ENCODE measurements at regions not wholly inside any gene's neighbourhood (a gene's known extent, or its start where the extent isn't known, plus 50 kb on each side); places are given as distances from the start of the nearest gene placed in this dataset.

- WGBS (ENCODE audit: insufficient coverage, low coverage, missing lambda C conversion rate): 0% methylated on average over 4 of the region's 4 CpGs
- Histone ChIP-seq H2AFZ (ENCODE audit: low read depth, low read length) (no peak overlapping the region), H4K20me1 (replicated peaks; ENCODE audit: control insufficient read depth, insufficient read depth, low read length) (no peaks in the 10 kb centered on the region), H3K36me3 (ENCODE audit: control insufficient read depth, insufficient read depth, low read length) (no peaks in the 10 kb centered on the region), H3K9ac (ENCODE audit: insufficient read depth in 1 of 2, low read depth in 2 of 2, low read length in 2 of 2) (no peak overlapping the region), H3K4me2 (ENCODE audit: insufficient read depth, low read length) (no peak overlapping the region), H3K9me1 (ENCODE audit: control insufficient read depth, insufficient read depth, low read length) (no peaks in the 10 kb centered on the region), H3K79me2 (ENCODE audit: control insufficient read depth, insufficient read depth, low read length) (no peaks in the 10 kb centered on the region), H3K4me1 (replicated peaks in 1 of 2; ENCODE audit: control insufficient read depth in 2 of 2, insufficient read depth in 2 of 2, low read length in 2 of 2) (no peaks in the 10 kb centered on the region), H3K27me3 (ENCODE audit: control insufficient read depth in 2 of 2, insufficient read depth in 2 of 2, low read length in 2 of 2) (no peaks in the 10 kb centered on the region; a peak in 1 of 5 replicates), H3K9me3 (replicated peaks; ENCODE audit: control insufficient read depth, insufficient read depth, low read depth, low read length) (no peaks in the 10 kb centered on the region), H3K4me3 (no peak overlapping the region), H3K27ac (ENCODE audit: extremely low read depth, low read depth, low read length) (no peak overlapping the region)
- FAIRE-seq (no peak), DNase-seq (ENCODE audit: extremely low read depth in 1 of 4, low spot score in 3 of 4) (no peak), ATAC-seq (no peak)
- no TSS peak for BruUV-seq (replicated peaks)
- intact Hi-C loops (cut with micrococcal nuclease): no loop called here
- CTCF ChIA-PET (ENCODE audit: low intra/inter-chr PET ratio): no interaction called here
- POLR2A ChIA-PET: no interaction called here
- in situ Hi-C loops (cut with MboI): no loop called here
- TF ChIP-seq NFIC (IDR thresholded peaks at IDR 0.05) (no peak), ATF7 (IDR thresholded peaks at IDR 0.05) (no peak), SP1 (CRISPR knock-in tag; IDR thresholded peaks at IDR 0.05) (no peak), ZFP1 (CRISPR knock-in tag; IDR thresholded peaks at IDR 0.05) (no peak)
Observed at GRCh38 chr18:47453038-47453437, 201.6 kb upstream of the SKOR2 start.

- BruUV-seq (replicated peaks): no TSS peak
- H3K4me1 ChIP-seq (replicated peaks in 1 of 2; ENCODE audit: control insufficient read depth in 2 of 2, insufficient read depth in 2 of 2, low read length in 2 of 2): no peaks in the 10 kb centered on the region
- no peak overlapping the region for H2AFZ ChIP-seq (ENCODE audit: low read depth, low read length)
- ChIA-PET POLR2A (no interaction called here), CTCF (ENCODE audit: low intra/inter-chr PET ratio) (no interaction called here)
- TF ChIP-seq ARID1B (IDR thresholded peaks at IDR 0.05) (no peak), CEBPB (tag; IDR thresholded peaks at IDR 0.05) (no peak), PHF20 (IDR thresholded peaks at IDR 0.05; ENCODE audit: partially characterized antibody) (no peak), PHB2 (IDR thresholded peaks at IDR 0.05; ENCODE audit: low read depth) (no peak), ZFP91 (CRISPR knock-in tag; IDR thresholded peaks at IDR 0.05) (no peak), MYBL2 (IDR thresholded peaks at IDR 0.05; ENCODE audit: low read depth) (no peak), MYBL2 (CRISPR knock-in tag; IDR thresholded peaks at IDR 0.05; ENCODE audit: borderline replicate concordance) (no peak), ATF1 (CRISPR knock-in tag; IDR thresholded peaks at IDR 0.05) (no peak), ATF1 (tag; IDR thresholded peaks at IDR 0.05) (no peak), MXD1 (CRISPR knock-in tag; IDR thresholded peaks at IDR 0.05; ENCODE audit: borderline replicate concordance, poor library complexity, severe bottlenecking) (no peak)
- no peaks in the 10 kb centered on the region for H3K9me3 ChIP-seq (replicated peaks; ENCODE audit: control insufficient read depth, insufficient read depth, low read depth, low read length)
- ATAC-seq (no peak), FAIRE-seq (no peak), DNase-seq (ENCODE audit: extremely low read depth in 1 of 4, low spot score in 3 of 4) (no peak)
- no peak overlapping the region for H3K4me3 ChIP-seq
- no peak overlapping the region for H3K27ac ChIP-seq (ENCODE audit: extremely low read depth, low read depth, low read length)
- H4K20me1 ChIP-seq (replicated peaks; ENCODE audit: control insufficient read depth, insufficient read depth, low read length): no peaks in the 10 kb centered on the region
- H3K27me3 ChIP-seq (ENCODE audit: control insufficient read depth in 2 of 2, insufficient read depth in 2 of 2, low read length in 2 of 2): no peaks in the 10 kb centered on the region
- no peaks in the 10 kb centered on the region for H3K79me2 ChIP-seq (ENCODE audit: control insufficient read depth, insufficient read depth, low read length)
- WGBS (ENCODE audit: insufficient coverage, low coverage, missing lambda C conversion rate): 0% methylated on average over 6 of the region's 6 CpGs
- no peak overlapping the region for H3K9ac ChIP-seq (ENCODE audit: insufficient read depth in 1 of 2, low read depth in 2 of 2, low read length in 2 of 2)
- in situ Hi-C loops (cut with MboI): no loop called here
- H3K9me1 ChIP-seq (ENCODE audit: control insufficient read depth, insufficient read depth, low read length): no peaks in the 10 kb centered on the region
- intact Hi-C loops (cut with micrococcal nuclease): no loop called here
- no peak overlapping the region for H3K4me2 ChIP-seq (ENCODE audit: insufficient read depth, low read length)
- H3K36me3 ChIP-seq (ENCODE audit: control insufficient read depth, insufficient read depth, low read length): no peaks in the 10 kb centered on the region
Observed at GRCh38 chr18:47448956-47449355, 197.5 kb upstream of the SKOR2 start.

Data from K562 (cell line).